H1 (cell line): ENCODE measurements at regions not wholly inside any gene's neighbourhood (a gene's known extent, or its start where the extent isn't known, plus 50 kb on each side); places are given as distances from the start of the nearest gene placed in this dataset.

Experiments used
- CBX8 ChIP-seq: fragments of 300-800, 300-1000 bp; sonication (generic); IDR thresholded peaks from 2 replicates; pipeline ENCODE4 v1.7.1; 2016; ENCODE audit warnings: low read depth, low read length, borderline replicate concordance
- FOSL1 ChIP-seq: IDR thresholded peaks from 2 replicates; pipeline ENCODE4 v1.6.1; 2011; ENCODE audit warnings: mild to moderate bottlenecking, low read depth, low read length, moderate library complexity; ENCODE audit not compliant: insufficient read depth
- GTF2F1 ChIP-seq: IDR thresholded peaks from 2 replicates; pipeline ENCODE4 v1.6.1; 2012; ENCODE audit warnings: low read depth, low read length, improper control_type of control experiment, borderline replicate concordance
- POLR2A ChIP-seq, 2 experiments: IDR thresholded peaks; 1 replicate in 1 of 2; 2 replicates in 1 of 2; pipeline ENCODE4 v1.6.1; 2011; ENCODE audit warnings: low read depth in 2 of 2, low read length in 2 of 2, mild to moderate bottlenecking in 2 of 2; ENCODE audit errors: control extremely low read depth in 1 of 2
- TF ChIP-seq, protein P1 (sequence below), 3 experiments: IDR thresholded peaks; 1 replicate in 2 of 3; 2 replicates in 1 of 3; pipeline versions ENCODE4 v1.5.1 to v1.6.1; 2011; ENCODE audit warnings: low read length in 3 of 3, mild to moderate bottlenecking in 3 of 3, inconsistent platforms in 2 of 3, low read depth in 1 of 3, moderate library complexity in 1 of 3; ENCODE audit not compliant: insufficient read depth in 1 of 3; ENCODE audit errors: control extremely low read depth in 1 of 3
- TF ChIP-seq, protein P2 (sequence below): IDR thresholded peaks from 2 replicates; pipeline ENCODE4 v1.6.1; 2012; ENCODE audit warnings: inconsistent platforms

DNA sequence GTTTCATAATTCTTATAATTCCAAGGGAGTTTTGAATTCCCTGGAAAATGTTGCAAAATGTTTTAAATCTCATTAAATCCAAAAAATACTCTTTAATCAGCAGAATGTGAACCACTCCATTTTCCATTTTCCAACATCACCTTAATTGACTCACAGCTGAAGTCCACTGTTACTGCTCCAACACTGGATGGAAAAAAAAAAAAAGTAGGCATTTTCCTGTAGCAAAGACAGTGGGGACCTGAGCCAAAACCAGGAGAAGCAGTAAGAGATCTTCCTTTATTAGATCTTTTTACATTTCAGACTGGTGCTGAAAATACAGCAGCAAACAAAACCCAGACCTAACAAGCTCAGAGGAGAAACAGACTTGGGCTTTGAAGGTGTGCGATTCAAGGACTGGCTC is 62.4 kb upstream of the SPATS2L start (continued):
- TF ChIP-seq, protein P1, sequence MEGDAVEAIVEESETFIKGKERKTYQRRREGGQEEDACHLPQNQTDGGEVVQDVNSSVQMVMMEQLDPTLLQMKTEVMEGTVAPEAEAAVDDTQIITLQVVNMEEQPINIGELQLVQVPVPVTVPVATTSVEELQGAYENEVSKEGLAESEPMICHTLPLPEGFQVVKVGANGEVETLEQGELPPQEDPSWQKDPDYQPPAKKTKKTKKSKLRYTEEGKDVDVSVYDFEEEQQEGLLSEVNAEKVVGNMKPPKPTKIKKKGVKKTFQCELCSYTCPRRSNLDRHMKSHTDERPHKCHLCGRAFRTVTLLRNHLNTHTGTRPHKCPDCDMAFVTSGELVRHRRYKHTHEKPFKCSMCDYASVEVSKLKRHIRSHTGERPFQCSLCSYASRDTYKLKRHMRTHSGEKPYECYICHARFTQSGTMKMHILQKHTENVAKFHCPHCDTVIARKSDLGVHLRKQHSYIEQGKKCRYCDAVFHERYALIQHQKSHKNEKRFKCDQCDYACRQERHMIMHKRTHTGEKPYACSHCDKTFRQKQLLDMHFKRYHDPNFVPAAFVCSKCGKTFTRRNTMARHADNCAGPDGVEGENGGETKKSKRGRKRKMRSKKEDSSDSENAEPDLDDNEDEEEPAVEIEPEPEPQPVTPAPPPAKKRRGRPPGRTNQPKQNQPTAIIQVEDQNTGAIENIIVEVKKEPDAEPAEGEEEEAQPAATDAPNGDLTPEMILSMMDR (IDR thresholded peaks at IDR 0.05; ENCODE audit: control extremely low read depth in 1 of 3, insufficient read depth in 1 of 3, low read depth in 1 of 3, low read length in 3 of 3): no peak
- no peak for TF ChIP-seq POLR2A (IDR thresholded peaks at IDR 0.05; ENCODE audit: control extremely low read depth in 1 of 2, low read depth in 2 of 2, low read length in 2 of 2)
- TF ChIP-seq FOSL1: no peak
- no peak for TF ChIP-seq GTF2F1
- TF ChIP-seq CBX8: no peak
- TF ChIP-seq, protein P2, sequence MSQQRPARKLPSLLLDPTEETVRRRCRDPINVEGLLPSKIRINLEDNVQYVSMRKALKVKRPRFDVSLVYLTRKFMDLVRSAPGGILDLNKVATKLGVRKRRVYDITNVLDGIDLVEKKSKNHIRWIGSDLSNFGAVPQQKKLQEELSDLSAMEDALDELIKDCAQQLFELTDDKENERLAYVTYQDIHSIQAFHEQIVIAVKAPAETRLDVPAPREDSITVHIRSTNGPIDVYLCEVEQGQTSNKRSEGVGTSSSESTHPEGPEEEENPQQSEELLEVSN: no peak
